ENCODE measurements at regions not wholly inside any gene's neighbourhood (a gene's known extent, or its start where the extent isn't known, plus 50 kb on each side); places are given as distances from the start of the nearest gene placed in this dataset.
"Not testable (repeated sequence)": the region's sequence is repeated elsewhere in the genome, so short reads cannot be mapped to it uniquely, and the experiment has no call there.

DNA sequence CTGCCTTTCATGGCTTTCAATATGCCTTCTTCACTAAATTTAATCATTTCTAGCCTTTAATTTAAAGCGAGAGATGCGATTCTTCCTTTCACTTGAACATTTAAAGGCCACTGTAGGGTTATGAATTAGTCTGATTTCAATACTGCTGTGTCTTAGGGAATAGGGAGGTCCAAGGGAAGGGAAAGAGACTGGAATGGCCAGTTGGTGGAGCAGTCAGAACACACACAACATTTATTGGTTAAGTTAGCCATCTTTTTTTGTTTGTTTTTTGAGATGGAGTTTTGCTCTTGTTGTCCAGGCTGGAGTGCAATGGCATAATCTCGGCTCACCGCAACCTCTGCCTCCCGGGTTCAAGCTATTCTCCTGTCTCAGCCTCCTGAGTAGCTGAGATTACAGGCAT is 662.5 kb upstream of the LUZP2 start:
- not testable (repeated sequence) for DNase-seq, H3K27ac ChIP-seq, H3K27me3 ChIP-seq, H3K9me3 ChIP-seq, H3K4me3 ChIP-seq, H3K4me1 ChIP-seq, H3K36me3 ChIP-seq
- TF ChIP-seq, protein P1, sequence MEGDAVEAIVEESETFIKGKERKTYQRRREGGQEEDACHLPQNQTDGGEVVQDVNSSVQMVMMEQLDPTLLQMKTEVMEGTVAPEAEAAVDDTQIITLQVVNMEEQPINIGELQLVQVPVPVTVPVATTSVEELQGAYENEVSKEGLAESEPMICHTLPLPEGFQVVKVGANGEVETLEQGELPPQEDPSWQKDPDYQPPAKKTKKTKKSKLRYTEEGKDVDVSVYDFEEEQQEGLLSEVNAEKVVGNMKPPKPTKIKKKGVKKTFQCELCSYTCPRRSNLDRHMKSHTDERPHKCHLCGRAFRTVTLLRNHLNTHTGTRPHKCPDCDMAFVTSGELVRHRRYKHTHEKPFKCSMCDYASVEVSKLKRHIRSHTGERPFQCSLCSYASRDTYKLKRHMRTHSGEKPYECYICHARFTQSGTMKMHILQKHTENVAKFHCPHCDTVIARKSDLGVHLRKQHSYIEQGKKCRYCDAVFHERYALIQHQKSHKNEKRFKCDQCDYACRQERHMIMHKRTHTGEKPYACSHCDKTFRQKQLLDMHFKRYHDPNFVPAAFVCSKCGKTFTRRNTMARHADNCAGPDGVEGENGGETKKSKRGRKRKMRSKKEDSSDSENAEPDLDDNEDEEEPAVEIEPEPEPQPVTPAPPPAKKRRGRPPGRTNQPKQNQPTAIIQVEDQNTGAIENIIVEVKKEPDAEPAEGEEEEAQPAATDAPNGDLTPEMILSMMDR (IDR thresholded peaks at IDR 0.05): peak in 3 of 6 experiments; percentile 5 to 39 (median 23)

DNA sequence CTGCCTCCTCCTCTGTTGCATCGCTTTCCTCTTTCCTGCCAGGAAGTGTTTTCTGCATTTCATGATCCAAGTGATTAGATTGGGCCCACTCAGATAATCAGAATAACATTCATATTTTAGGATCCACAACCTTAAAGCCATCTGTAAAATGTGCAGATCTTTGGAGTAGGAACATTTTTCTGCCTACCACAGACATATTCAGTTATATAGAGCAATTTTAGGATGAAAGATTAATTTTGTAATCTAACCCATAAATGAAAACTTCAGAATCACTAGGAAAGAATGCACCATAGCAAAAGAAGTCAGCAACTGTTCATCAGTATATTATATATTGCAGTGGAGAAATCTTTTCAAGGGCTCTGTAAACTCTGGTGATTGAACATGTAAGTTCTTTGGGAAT is 659.9 kb upstream of the LUZP2 start:
- no peak overlapping the region for H3K4me3 ChIP-seq
- no peaks in the 10 kb centered on the region for H3K36me3 ChIP-seq
- no peaks in the 10 kb centered on the region for H3K4me1 ChIP-seq
- no peak for DNase-seq
- no peak overlapping the region for H3K27ac ChIP-seq
- no peak for TF ChIP-seq POLR2A (IDR thresholded peaks at IDR 0.05)
- TF ChIP-seq, protein P1 (IDR thresholded peaks at IDR 0.05): no peak
- no peaks in the 10 kb centered on the region for H3K27me3 ChIP-seq
- H3K9me3 ChIP-seq: no peaks in the 10 kb centered on the region

DNA sequence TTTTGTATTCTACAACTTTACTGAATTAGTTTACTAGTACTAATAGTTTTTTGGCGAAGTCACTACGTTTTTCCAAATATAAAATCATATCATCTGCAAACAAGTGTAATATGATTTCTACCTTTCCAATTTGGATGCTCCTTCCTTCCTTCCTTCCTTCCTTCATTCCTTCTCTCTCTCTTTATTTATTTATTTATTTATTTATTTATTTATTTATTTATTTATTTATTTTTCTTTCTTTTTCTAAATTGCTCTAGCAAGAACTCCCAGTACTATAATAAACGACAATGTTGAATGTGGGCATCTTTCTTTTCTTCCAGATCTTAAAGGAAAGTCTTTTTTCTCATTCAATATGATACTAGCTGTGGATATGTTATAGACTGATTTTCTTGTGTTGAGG is 656.0 kb upstream of the LUZP2 start:
- Histone ChIP-seq H3K9me3 (no peaks in the 10 kb centered on the region), H3K27me3 (no peaks in the 10 kb centered on the region), H3K27ac (no peak overlapping the region), H3K4me1 (no peaks in the 10 kb centered on the region), H3K36me3 (no peaks in the 10 kb centered on the region), H3K4me3 (no peak overlapping the region)
- TF ChIP-seq, protein P1 (IDR thresholded peaks at IDR 0.05): no peak
- TF ChIP-seq POLR2A (IDR thresholded peaks at IDR 0.05): no peak
- DNase-seq: no peak

DNA sequence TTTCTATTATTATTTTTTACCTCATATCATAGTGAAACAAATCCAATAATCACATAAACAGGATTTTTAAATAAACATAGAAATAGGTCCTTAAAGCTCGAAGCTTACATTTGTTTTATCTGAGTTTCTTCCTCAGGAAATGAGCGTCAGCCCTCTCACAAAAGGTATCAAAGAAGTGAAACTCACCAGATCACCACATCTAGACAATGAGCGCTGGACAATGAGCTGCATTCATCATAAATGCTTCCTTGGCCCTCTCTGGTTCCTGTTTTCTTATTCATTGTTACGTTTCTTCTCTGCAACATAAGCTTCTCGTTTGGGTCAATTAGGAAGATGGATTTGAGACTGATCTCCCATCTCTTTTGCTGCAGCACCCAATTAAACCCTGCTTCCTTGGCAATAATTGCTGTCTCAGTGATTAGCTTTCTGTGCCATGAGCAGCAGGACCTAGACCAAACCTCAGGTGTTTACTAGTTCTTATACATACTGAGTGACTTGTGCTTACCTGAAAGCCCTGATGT is 649.9 kb upstream of the LUZP2 start:
- TF ChIP-seq POLR2A (IDR thresholded peaks at IDR 0.05): no peak
- TF ChIP-seq, protein P1 (IDR thresholded peaks at IDR 0.05): no peak
- DNase-seq: no peak

DNA sequence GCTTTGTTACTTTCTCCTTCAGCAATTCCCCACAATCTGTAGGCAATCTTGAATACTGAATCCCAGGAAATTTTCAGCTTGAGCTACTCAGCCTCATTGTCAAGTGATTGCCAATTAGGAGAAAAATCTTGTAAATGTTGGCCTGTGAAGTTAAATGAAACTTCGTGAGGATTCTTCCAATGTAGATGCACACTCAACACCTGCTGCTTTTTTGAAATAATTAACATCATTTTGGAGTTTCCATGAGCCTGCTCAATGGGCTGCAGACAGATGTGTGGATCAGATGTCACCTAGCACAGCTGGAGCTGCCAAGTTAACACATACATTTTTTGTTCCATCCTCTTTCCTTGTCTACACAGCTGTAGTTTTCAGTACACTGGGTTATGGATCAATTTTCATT is 645.6 kb upstream of the LUZP2 start:
- DNase-seq: no peak
- TF ChIP-seq, protein P1 (IDR thresholded peaks at IDR 0.05): no peak
- no peak for TF ChIP-seq POLR2A (IDR thresholded peaks at IDR 0.05)
- Histone ChIP-seq H3K4me1 (no peaks in the 10 kb centered on the region), H3K27ac (no peak overlapping the region), H3K36me3 (no peaks in the 10 kb centered on the region), H3K27me3 (no peaks in the 10 kb centered on the region), H3K9me3 (no peaks in the 10 kb centered on the region), H3K4me3 (no peak overlapping the region)

More for the DNA sequence above, 649.9 kb upstream of the LUZP2 start:
- no peaks in the 10 kb centered on the region for H3K27me3 ChIP-seq
- no peaks in the 10 kb centered on the region for H3K9me3 ChIP-seq
- no peak overlapping the region for H3K27ac ChIP-seq
- no peaks in the 10 kb centered on the region for H3K36me3 ChIP-seq
- no peak overlapping the region for H3K4me3 ChIP-seq
- H3K4me1 ChIP-seq: no peaks in the 10 kb centered on the region

DNA sequence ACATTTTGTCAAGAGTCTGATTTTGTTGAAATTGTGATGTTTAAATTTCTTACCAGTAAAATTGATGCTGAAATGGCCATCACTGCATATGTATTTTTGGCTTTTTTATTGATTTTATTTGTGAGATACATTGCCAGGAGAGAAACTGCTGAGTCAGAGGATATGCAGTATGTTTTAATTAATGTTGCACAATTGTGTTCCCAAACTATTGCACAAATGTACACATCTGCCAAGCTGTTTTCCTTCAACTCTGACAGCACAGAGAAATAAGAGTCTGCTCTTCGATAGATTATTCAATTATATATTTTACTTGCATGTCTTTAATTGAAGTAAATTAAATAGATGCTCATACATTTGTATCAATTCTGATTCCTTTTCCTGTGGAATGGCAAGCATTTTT is 640.2 kb upstream of the LUZP2 start:
- Histone ChIP-seq H3K27ac (no peak overlapping the region), H3K4me3 (no peak overlapping the region), H3K27me3 (no peaks in the 10 kb centered on the region), H3K9me3 (no peaks in the 10 kb centered on the region), H3K4me1 (no peaks in the 10 kb centered on the region), H3K36me3 (no peaks in the 10 kb centered on the region)
- TF ChIP-seq, protein P1 (IDR thresholded peaks at IDR 0.05): no peak
- TF ChIP-seq POLR2A (IDR thresholded peaks at IDR 0.05): no peak
- DNase-seq: no peak
